ENCODE measurements at regions not wholly inside any gene's neighbourhood (a gene's known extent, or its start where the extent isn't known, plus 50 kb on each side); places are given as distances from the start of the nearest gene placed in this dataset.

DNA sequence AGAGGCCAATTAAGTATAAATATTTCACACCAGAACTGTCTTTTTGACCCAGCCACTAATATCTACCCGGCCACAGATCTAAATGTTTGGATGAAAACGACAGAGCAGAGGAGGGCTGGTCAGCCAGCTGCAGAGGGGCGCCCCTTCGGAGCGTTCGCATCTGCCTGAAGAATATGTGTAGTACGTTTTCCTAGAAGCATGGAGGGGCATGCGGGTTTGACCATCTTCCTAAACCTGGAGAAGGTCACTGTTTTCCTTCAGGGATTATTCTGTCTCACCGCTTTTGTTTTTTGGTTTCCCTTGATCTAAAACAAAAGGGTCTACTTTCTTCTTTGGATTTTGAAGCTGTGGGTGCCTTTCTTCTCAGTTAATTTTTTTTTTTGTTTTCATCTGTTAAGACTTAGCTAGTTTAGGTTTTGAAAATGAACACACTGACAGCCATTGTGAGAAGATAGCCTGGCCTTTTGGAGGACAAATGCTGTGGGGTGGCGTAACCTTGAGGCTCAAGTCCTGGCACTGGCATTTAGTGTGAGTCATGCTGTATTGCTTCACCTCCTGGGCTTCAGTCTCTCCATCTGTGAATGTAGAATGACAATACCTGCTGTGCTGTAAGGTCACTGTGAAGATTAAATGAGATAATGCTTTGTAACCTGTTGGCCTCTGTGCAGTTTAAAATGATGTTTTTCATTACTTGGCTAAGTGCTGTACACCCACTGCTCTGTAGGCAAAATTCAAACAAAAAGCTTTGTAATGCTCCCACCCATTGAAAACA is 74.1 kb upstream of the IRF2BP2 start:
- DNase-seq, result no peak

DNA sequence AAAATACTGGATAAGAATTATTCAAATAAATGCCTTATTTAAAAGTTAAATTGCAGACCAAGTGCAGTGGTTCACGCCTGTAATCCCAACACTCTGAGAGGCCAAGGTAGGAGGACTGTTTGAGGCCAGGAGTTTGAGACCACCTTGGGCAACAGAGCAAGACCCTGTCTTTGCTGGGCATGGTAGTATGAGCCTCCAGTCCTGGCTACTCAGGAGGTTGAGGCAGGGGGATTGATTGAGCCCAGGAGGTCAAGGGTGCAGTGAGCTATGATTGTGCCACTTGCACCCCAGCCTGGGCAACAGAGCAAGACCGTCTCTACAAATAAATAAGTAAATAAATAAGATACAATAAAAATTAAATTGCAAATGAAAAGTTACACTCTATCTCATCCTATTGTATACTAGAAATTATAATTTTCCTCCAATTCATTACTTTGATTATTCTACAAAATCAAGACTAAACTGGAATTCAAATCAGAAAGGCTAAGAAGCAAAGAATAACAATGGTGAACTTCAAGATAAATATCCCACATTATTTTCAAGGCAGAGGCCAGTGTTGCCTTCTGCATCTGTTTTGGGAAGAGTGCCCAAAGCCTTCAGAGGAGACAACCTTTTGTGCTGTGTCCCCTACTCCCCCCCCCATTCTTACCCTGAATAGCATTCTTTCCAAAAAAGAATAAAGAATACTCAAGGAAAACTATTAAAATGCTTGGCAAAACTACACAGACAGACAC is 73.3 kb upstream of the IRF2BP2 start:
- DNase-seq, result no peak

DNA sequence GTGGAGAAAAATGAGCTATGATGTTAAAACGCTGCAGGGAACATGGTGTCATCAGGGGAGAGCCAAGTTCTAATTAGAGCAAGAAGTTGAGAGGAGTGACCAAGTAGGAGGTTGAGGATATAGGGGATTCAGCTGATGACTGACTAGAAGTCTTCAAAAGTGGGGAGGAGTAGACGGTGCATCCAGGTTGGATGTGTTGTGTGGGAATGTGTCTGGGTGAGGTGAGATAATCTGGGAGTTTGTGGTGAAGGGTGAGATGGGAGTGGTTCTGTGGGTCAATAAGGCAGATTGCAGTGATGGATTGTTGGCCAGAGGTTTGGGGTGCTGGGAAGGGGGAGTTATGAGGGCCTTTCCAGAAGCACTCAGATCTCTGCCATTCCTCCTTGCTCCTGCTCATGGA is 72.0 kb upstream of the IRF2BP2 start:
- DNase-seq, result no peak

DNA sequence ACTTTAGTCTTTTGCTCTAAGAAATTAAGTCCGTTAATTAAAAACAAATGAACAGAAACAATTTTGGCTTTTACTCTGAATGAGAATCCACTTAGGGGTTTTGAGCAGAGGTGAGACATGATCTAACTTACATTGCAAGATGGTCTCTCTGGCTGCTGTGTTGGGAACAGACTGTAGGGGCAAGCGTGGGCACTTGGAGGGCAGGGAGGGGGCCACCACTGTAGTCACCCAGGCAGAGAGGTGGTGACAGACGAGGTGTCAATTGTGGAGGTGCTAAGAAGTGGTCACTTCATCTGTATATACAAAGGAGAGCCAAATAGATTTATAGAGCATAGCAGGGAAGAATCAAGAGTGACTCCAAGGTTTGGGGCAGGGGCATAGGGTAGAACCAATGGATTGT is 71.1 kb upstream of the IRF2BP2 start:
- DNase-seq, result no peak

DNA sequence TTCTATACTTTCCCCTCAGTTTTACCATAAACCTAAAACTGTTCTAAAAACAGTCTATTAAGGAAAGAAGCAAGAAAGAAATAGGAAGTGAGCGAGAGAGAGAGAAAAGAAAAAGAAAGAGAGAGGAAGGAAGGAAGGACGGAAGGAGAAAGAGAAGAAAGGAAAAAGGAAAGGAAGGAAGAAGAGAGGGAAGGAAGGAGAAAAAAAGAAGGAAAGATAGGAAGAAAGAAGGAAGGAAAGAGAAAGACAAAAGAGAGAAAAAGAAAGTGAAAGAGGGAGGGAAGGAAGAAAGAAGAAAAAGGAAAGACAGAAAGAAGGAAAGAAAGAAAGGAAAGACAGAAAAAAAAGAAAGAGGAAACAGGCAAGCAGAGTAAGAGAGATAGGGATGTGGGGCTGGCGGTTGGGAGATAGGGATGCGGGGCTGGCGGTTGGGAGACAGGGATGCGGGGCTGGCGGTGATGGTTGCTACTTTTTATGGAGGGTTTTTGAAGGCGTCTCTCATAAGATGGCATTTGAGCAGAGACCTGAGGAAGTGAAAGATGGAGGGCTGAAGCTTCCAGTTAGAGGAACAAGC is 70.4 kb upstream of the IRF2BP2 start:
- DNase-seq, result no peak

DNA sequence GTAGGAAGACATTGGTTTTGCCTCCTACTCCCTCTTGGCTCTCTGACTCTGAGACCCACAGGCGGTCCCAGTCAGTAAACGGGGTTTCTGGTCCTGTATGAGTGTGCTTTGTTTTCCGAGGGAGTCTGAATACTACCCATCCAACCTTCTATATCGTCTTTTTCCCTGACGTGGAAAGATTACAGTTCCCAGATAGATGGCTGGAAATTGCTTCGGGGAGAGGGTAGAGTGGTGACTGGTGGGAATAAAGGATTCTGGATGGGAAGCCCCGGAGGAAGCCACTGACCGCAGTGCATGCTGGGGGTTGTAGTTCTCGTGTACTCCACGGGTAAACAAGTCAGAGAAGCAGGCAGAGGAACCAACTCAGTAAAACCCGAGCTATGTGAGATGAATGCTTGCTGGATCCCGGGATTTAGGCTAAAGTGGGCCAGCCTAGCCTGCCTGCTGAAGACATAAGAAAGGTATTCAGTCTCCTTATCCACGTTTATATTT is 66.2 kb upstream of the IRF2BP2 start:
- DNase-seq, result no peak

DNA sequence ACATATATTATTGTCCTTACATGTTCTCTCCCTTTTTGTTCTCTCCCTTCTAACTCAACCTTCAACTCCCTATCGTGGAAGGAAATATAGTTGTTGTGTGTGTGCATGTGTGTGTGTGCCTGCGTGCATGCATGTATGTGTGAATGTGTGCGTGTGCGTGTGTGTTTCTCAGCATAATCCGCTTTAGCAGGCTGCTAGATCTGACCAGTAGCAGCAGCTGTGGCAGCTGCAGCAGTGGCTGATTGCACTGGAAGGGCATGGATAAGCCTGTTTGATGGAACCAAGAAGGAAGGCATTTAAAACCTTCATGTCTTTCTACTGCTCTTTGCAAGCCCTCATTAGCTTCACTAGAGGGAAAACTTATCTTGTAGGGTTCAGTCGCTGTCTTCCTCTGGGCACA is 65.6 kb upstream of the IRF2BP2 start:
- DNase-seq, result no peak

DNA sequence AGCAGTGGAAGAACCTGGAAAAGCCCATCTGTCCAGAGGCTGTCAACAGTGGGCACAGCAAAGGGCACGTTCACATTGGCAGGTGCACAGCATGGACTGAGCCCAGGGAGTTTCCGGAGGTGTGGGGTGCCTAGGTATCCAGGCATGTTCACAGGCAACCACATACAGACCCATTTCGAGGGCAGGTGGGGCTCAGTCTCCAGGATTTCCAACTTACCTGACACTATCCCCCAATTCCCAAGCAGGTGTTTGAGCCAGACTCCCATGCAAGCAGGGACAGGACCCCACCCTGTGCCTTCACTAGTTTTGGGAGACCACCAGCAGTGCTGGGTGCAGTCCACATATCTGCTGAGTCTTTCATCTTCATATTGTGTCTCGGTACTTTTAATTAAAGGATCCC is 65.0 kb upstream of the IRF2BP2 start:
- no peak for DNase-seq

DNA sequence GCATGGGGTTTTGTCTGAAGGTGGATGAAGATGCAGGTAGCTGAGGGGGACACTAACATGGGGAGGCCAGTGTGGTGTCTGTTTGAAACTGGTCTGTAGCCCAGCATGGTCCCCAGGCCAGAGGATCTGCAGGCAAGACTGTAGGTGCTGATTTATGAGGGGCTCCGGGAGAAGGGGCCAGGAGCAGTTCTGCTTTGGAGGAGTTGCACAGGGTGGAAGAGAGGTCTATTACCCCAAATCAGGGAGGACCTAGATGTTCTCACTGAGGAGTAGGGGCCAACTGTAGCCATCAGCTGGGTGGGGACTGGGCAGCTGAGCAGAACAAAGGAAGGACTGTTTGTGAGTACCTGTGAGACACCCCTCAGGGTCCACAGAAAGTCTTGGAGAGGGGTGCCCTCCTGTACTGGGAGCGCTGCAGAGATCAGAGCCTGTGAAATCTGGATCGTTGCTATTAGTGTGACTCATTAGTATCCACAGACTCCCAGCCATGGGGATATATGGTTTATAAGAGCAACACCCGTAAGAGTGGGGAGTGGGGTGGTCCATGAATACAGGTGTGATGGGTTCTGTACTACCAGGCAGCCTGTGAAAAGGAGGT is 64.3 kb upstream of the IRF2BP2 start:
- DNase-seq, result no peak

DNA sequence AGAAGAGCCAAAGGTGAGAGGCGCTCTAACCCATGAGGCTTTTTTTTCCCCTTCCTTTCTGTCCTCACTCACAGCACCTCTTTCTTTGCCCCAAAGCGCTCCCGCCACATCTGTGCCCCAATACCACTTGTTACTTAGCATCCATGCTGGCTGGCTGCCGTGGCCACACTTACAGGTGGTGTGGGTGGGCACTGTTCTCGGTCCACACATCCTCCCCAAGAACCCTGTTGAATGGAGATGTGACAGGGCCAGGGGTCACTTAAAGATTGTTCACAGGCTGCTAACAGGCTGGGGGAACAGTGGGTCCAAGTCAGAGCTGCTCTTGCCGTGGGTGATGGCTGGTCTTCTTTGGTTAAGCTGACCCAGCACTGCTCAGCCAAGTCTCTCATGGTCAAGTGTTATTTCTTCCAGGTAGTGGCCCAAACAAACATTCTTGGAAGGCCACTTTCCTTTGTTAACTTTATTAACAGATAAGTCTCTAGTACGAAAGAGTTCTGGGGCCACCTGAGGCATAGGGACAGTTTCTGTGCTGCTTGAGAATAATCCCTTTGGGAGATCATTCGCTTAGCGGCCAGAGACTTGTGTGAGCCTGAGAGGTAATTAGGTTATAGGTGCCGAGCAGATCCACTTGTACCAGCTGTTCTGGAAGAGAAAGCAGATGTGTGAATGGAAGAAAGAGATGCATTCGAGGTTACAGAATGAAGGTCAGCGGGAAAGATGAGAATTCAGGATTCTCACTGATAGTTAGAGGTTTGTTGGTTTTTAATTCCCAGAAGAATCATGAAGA is 62.6 kb upstream of the IRF2BP2 start:
- no peak for DNase-seq

DNA sequence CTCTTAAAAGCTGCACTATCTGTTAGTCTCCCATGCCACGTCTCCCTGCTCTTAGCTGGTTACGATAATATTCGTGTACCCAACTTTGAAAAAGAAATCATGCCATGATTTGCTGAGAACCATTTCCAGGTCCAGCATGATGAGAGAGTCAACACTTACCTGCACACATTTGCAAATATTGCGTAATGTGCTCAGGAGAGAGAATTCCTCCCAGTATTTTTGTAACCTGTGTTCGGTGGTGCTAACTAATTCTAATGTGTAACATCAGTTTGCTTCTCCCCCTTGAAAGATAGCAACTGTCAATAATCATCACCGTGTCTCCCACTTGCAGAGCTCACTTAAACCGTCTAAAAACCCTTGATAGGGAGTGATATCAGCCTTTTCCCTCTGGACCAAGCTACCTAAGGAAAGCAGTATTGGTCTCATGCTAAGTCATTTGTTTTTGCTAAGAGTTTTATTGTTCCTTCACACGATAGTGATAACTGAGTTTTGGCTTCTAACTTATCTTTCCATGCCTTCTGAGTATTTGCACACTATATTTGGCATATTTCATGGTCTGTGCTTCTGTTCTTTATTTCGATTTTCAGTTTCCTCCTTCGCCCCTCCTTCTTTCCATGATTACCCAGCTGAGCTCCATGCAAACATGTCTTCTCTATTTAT is 61.1 kb upstream of the IRF2BP2 start:
- DNase-seq, result no peak

DNA sequence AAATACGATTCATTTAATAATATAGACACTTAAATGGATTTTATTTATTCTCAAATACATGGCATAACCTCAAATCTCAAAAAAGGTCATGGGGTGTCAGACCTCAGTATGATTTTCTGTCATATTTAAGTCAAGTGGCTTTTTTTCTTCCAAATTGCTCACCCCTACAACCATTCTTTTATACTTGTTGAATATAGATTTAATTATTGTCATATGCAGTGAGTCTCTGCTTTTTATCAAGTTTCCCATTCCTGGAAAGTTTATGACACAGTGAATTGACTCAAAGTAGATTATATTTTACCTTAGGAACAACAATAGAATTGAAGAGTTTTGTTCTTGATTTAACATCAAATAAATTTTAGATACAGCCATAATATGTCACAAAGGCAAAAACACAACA is 59.5 kb upstream of the IRF2BP2 start:
- DNase-seq, result no peak

DNA sequence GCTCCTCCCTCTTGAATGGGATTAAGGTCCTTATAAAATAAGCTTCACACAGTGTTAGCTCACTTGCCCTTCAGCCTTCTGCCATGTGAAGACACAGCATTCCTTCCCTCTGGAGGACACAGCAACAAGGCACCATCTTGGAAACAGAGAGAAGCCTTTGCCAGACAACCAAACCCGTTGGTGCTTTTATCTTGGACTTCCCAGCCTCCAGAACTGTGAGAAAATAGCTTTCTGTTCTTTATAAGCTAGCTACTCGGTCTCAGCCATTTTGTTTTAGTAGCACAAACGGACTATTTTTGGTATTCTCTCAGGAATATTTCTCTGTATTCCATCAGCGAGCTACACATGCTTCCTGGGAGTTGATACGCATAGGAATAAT is 58.6 kb upstream of the IRF2BP2 start:
- DNase-seq, result no peak

DNA sequence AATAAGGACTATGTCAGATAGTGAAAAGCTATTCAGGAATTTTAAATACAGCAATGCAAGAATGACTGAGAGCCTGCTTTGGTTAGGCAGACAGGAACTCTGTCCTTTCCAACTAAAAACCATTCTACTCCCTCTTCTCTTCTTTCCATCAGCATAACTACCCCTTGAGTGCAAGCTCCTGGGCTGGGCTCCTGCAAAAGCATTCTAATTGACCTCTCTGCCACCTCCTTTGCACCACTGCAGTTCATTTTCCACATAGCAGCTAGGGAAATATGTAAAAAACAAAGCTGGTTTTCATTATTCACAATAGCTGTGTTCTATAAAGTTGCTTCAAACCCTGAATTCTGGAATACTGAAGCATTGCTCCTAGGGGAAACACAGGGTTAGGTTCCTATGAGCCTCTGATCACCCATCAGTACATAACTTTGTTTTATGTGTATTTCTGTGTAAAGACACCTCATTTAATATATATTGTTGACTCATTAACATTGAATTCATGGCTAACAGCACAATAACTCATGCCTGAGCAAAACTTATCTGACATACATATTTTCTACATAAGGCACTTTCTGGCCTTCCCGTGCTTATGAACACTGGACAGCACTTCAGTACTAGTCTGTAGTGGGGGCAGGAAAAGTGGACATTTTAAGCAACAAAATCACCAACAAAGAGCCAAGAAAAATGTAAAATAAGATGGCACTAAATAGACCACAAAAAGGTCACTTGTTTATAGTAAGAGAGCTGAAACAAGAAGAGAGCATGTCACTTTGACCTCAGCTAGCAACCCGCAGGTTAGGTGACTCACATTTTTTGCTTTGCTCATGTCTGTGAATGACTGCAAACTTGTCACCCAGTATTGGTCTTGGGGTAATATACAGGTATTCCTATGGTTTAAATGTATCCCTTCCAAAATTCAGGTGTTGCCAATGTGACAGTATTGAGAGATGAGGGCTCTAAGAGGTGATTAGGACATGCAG is 57.9 kb upstream of the IRF2BP2 start:
- no peak for DNase-seq

DNA sequence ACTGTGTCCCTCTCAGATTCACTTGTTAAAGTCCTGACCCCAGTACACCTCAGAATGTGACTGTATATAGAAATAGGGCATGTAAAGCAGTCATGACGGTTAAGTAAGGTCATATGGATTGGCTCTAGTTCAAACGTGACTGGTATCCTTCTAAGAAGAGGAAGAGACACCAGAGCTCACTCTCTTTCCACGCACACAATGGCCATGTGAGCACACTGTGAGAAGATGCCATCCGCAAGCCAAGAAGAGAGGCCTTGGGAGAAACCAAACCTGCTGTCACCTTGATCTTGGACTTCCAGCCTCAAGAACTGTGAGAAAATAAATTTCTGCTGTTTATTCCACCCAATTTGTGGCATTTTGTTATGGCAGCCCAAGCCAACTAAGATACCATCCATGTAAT is 56.8 kb upstream of the IRF2BP2 start:
- no peak for DNase-seq

DNA sequence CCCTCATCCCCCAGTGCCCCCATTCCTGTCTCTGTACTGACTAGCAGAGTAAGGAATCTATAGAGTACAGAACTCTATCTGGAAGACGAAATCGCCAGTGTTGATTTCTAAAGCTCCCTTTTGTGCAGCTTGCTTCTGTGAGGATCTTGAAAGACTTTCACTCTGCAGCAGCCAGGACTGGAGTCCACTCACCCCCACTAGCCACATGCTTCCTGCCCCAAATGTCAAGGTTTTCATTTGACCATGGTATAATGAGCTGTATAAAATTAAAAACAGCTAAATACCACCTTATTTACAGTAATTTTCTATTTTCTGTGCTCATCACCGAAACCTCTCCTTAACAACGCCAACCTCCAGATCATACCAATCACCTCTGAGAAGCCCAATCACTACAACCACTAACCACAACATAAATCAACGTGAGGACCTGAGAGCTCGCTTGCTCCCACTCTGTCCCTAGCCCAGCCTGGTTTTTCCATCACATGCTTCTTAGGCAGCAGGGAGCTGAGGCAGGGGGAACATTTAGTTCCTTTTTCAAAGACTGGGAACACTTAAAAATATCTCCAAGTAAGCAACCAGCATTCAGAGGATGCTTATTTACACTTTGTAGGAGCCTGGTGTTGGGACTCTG is 56.1 kb upstream of the IRF2BP2 start:
- no peak for DNase-seq

DNA sequence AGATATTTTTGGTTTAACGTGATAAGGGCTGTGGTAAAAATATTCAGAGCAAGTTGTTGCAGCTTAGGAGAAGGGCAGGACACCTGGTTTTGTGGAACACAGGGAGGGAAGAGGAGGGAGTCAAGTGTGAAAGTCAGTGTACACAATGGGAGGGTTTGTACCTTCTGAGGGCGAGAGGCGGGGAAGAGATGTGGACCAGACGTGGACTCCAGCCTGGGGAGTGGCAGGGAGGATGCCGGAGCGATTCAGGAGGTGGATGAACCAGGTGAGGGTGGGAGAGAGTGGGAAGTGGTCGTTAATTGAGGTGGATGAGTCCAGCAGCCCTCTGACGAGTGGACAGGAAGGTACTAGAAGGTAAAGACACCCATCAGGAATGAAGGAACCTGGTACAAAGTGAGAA is 52.2 kb upstream of the IRF2BP2 start:
- DNase-seq, result no peak

DNA sequence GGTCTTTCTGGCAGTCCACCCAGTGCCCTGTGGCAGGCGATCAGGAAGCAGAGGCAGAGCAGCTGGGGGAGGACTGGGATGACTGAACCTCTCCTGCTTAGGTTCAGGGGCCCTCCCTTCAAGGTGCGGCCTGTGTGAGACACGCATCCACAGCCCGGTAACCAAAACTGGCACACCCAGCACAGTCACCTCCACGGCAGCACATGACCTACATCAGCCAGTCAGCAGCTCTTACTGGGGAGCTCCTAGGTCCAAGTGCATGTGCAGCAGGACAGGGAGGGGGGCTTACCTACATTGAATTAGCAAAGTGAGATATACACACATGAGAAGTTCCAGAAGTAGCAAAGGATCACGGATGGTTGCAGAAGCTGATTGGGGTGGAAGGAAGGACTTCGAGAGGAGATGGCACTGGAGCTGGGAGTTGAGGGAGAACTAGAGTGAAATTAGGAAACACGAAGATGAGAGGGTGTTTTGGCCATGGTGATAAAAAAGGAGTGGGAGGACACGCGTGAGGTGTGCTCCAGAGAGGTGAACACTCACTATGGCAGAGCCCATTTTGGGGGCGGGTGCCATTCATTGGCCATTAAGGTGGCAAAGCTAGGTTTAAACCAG is 51.4 kb upstream of the IRF2BP2 start:
- no peak for DNase-seq

DNA sequence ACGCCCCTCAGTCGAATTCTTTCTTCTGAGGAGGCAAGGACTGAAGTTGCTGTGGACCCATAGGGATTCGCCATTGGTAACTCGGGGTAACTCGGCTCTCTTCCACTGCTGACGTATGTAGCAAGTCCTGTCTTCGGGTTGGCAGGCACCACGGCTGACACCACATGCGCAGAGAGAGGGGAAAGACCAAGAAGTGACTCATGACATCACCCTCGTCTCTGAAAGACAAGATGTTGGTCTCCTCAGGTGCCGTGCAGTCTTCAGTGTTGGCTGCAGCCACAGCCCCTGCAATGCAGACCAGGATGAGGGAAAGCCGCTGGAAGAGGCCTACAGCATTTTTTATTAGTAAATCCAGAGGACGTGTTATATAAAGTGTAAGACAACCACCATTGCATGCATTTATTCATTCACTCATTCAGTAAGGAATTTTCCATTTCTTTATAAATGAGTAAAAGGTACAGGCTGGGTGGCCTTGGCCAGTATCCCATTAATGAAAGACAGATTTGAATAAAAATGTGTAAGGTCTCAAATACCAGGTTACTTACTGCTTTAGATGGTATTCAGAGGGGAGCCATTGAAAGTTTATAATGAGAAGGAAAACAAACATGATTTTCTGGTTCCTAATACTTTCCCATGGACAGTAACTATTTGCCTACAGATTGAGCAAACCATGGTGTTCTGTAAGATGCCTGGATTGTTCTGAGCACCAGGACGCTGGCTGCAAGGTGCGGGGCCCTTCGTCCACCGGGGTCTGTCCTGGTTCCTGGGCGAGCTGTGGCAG is 50.7 kb upstream of the IRF2BP2 start:
- no peak for DNase-seq

Measured in DMS79 (cell line).